ENCODE measurements at regions not wholly inside any gene's neighbourhood (a gene's known extent, or its start where the extent isn't known, plus 50 kb on each side); places are given as distances from the start of the nearest gene placed in this dataset.

GRCh38 chr2:67760995-67761394 is 301.8 kb downstream of the C1D start:
- TF ChIP-seq CTCF (conservative IDR thresholded peaks at IDR 0.05; ENCODE audit: low read length) (no peak), EZH2phosphoT487 (IDR thresholded peaks at IDR 0.05; ENCODE audit: borderline replicate concordance) (no peak)
